GM23248 (cell line): ENCODE measurements at regions not wholly inside any gene's neighbourhood (a gene's known extent, or its start where the extent isn't known, plus 50 kb on each side); places are given as distances from the start of the nearest gene placed in this dataset.

ENCODE experiments used
- EZH2 ChIP-seq: fragments of 200-600 bp; sonication (generic); IDR thresholded peaks from 2 replicates; pipeline ENCODE4 v1.6.1; 2018; ENCODE audit warnings: antibody characterized with exemption, mild to moderate bottlenecking; ENCODE audit not compliant: insufficient read depth, poor library complexity, severe bottlenecking
- EZH2phosphoT487 ChIP-seq: fragments of 200-600 bp; sonication (generic); IDR thresholded peaks from 2 replicates; pipeline ENCODE4 v1.6.1; 2018; ENCODE audit warnings: antibody characterized with exemption, moderate library complexity, mild to moderate bottlenecking, low read depth; ENCODE audit not compliant: insufficient read depth

- TF ChIP-seq EZH2phosphoT487 (no peak), EZH2 (no peak)
Observed at GRCh38 chr4:146099585-146099984, 75.9 kb upstream of the LSM6 start.
